HG02588 (cell line): ENCODE measurements at regions not wholly inside any gene's neighbourhood (a gene's known extent, or its start where the extent isn't known, plus 50 kb on each side); places are given as distances from the start of the nearest gene placed in this dataset.

ENCODE experiments used
- ATAC-seq: cut with Tn5 transposase; IDR thresholded peaks from one replicate; pipeline ENCODE4 v1.9.1; 2021; ENCODE audit warnings: mild to moderate bottlenecking, moderate library complexity; ENCODE audit not compliant: unreplicated experiment

GRCh38 chr1:218670875-218671274 lies 325.7 kb downstream of the TGFB2 start:
- ATAC-seq: no peak

GRCh38 chr1:218671573-218671972 lies 326.4 kb downstream of the TGFB2 start:
- ATAC-seq: no peak

GRCh38 chr1:218673170-218673569 lies 328.0 kb downstream of the TGFB2 start:
- no peak for ATAC-seq

- ATAC-seq: no peak
Observed at GRCh38 chr1:218674280-218674773, 329.2 kb downstream of the TGFB2 start.

GRCh38 chr1:218677026-218677425 lies 331.9 kb downstream of the TGFB2 start:
- ATAC-seq: no peak

GRCh38 chr1:218679391-218679790 lies 334.3 kb downstream of the TGFB2 start:
- no peak for ATAC-seq

- no peak for ATAC-seq
Observed at GRCh38 chr1:218679988-218680748, 335.0 kb downstream of the TGFB2 start.

GRCh38 chr1:218683242-218683641 lies 338.1 kb downstream of the TGFB2 start:
- no peak for ATAC-seq

- no peak for ATAC-seq
Observed at GRCh38 chr1:218686258-218686657, 341.1 kb downstream of the TGFB2 start.

GRCh38 chr1:218686761-218687160 lies 341.6 kb downstream of the TGFB2 start:
- no peak for ATAC-seq

- no peak for ATAC-seq
Observed at GRCh38 chr1:218692808-218693207, 347.7 kb downstream of the TGFB2 start.

- ATAC-seq: no peak
Observed at GRCh38 chr1:218693599-218693998, 348.5 kb downstream of the TGFB2 start.

- ATAC-seq: no peak
Observed at GRCh38 chr1:218694085-218694484, 348.9 kb downstream of the TGFB2 start.

GRCh38 chr1:218694636-218695035 lies 349.5 kb downstream of the TGFB2 start:
- no peak for ATAC-seq

GRCh38 chr1:218695525-218695924 lies 350.4 kb downstream of the TGFB2 start:
- no peak for ATAC-seq

GRCh38 chr1:218698141-218698540 lies 353.0 kb downstream of the TGFB2 start:
- ATAC-seq: no peak

GRCh38 chr1:218699421-218699820 lies 354.3 kb downstream of the TGFB2 start:
- no peak for ATAC-seq

GRCh38 chr1:218699865-218700264 lies 354.7 kb downstream of the TGFB2 start:
- ATAC-seq: no peak

- no peak for ATAC-seq
Observed at GRCh38 chr1:218700666-218701065, 355.5 kb downstream of the TGFB2 start.

GRCh38 chr1:218701131-218701530 lies 356.0 kb downstream of the TGFB2 start:
- ATAC-seq: no peak

GRCh38 chr1:218702775-218703174 lies 357.6 kb downstream of the TGFB2 start:
- no peak for ATAC-seq

GRCh38 chr1:218703836-218704235 lies 358.7 kb downstream of the TGFB2 start:
- no peak for ATAC-seq

- no peak for ATAC-seq
Observed at GRCh38 chr1:218705391-218705790, 360.3 kb downstream of the TGFB2 start.
